ENCODE measurements at regions not wholly inside any gene's neighbourhood (a gene's known extent, or its start where the extent isn't known, plus 50 kb on each side); places are given as distances from the start of the nearest gene placed in this dataset.
A peak's percentile ranks its signal among the peaks of the same experiment; 100 is the strongest.

DNA sequence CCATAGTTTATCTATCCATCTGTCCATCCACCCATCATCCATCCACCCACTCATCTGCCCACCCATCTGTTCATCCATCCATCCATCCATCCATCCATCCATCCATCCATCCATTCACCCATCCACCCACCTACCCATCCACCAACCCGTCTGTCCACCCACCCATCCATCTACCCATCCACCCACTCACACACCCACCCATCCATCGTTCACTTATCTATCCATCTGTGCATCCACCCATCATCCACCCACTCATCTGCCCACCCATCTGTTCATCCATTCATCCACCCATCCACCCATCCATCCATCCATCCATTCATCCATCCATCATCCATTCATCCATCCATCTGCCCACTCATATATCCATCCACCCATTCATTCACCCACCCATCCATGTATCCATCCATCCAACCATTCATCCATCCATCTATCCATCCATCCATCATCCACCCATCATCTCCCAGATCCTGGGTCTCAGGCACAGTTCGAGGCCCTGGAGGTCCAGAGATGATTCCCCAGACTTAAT is 88.2 kb upstream of the WNT4 start:
- no peak overlapping the region for H2AFZ ChIP-seq (ENCODE audit: low read depth, low read length)
- H3K14ac ChIP-seq (ENCODE audit: low read length in 2 of 2): no peak overlapping the region
- H3K9me3 ChIP-seq (ENCODE audit: control insufficient read depth, low read length): no peaks in the 10 kb centered on the region
- H3K18ac ChIP-seq (ENCODE audit: low read depth in 1 of 2, low read length in 2 of 2): no peak overlapping the region
- no peak overlapping the region for H3K4me2 ChIP-seq (ENCODE audit: low read length, poor library complexity, severe bottlenecking)
- DNase-seq: no peak
- H3K27me3 ChIP-seq (ENCODE audit: control insufficient read depth in 1 of 2, insufficient read depth in 1 of 2, low read length in 2 of 2): peaks cover 40 to 72% of the 10 kb centered on the region in 2 experiments
- H4K91ac ChIP-seq (ENCODE audit: low read length): no peak overlapping the region
- H2AK5ac ChIP-seq (ENCODE audit: low read length, severe bottlenecking): no peak overlapping the region
- no peak overlapping the region for H2BK12ac ChIP-seq (ENCODE audit: low read length in 2 of 2)
- no peaks in the 10 kb centered on the region for H3K36me3 ChIP-seq (ENCODE audit: control insufficient read depth in 1 of 2, insufficient read depth in 2 of 2, low read depth in 1 of 2, low read length in 2 of 2)
- H3K4me1 ChIP-seq (ENCODE audit: control insufficient read depth, insufficient read depth, low read depth, low read length): peaks cover 6% of the 10 kb centered on the region
- no peak overlapping the region for H3K23ac ChIP-seq (ENCODE audit: low read length in 2 of 2)
- no peak overlapping the region for H3K9ac ChIP-seq (ENCODE audit: low read length)
- H3K4me3 ChIP-seq (ENCODE audit: insufficient read depth in 1 of 2, low read depth in 1 of 2, low read length in 2 of 2): no peak overlapping the region
- no peak overlapping the region for H2BK5ac ChIP-seq (ENCODE audit: low read depth, low read length, poor library complexity, severe bottlenecking)
- no peak overlapping the region for H4K8ac ChIP-seq (ENCODE audit: low read length)
- H3K4ac ChIP-seq (ENCODE audit: low read depth in 1 of 2, low read length in 2 of 2): no peak overlapping the region
- no peak overlapping the region for H2BK15ac ChIP-seq (ENCODE audit: low read depth, poor library complexity, severe bottlenecking)
- no peak overlapping the region for H3K27ac ChIP-seq (ENCODE audit: low read length, poor library complexity, severe bottlenecking)
- 81% methylated on average over 3 of the region's 3 CpGs for whole genome bisulfite sequencing
- H3K79me1 ChIP-seq (replicated peaks; ENCODE audit: low read length, poor library complexity, severe bottlenecking): no peaks in the 10 kb centered on the region
- H2BK120ac ChIP-seq (ENCODE audit: low read depth, low read length): no peak overlapping the region

- Histone ChIP-seq H3K79me1 (replicated peaks; ENCODE audit: low read length, poor library complexity, severe bottlenecking) (no peaks in the 10 kb centered on the region), H2BK5ac (ENCODE audit: low read depth, low read length, poor library complexity, severe bottlenecking) (no peak overlapping the region), H3K4me1 (ENCODE audit: control insufficient read depth, insufficient read depth, low read depth, low read length) (peaks cover 6% of the 10 kb centered on the region), H3K14ac (ENCODE audit: low read length in 2 of 2) (peak overlapping the region in 1 of 2 experiments; percentile 62), H2BK15ac (ENCODE audit: low read depth, poor library complexity, severe bottlenecking) (no peak overlapping the region), H3K18ac (ENCODE audit: low read depth in 1 of 2, low read length in 2 of 2) (no peak overlapping the region), H2AFZ (ENCODE audit: low read depth, low read length) (no peak overlapping the region), H4K91ac (ENCODE audit: low read length) (no peak overlapping the region), H4K8ac (ENCODE audit: low read length) (no peak overlapping the region), H3K4ac (ENCODE audit: low read depth in 1 of 2, low read length in 2 of 2) (no peak overlapping the region), H3K23ac (ENCODE audit: low read length in 2 of 2) (no peak overlapping the region), H2AK5ac (ENCODE audit: low read length, severe bottlenecking) (no peak overlapping the region), H3K27ac (ENCODE audit: low read length, poor library complexity, severe bottlenecking) (no peak overlapping the region), H3K27me3 (ENCODE audit: control insufficient read depth in 1 of 2, insufficient read depth in 1 of 2, low read length in 2 of 2) (peaks cover 48 to 74% of the 10 kb centered on the region in 2 experiments), H3K4me3 (ENCODE audit: insufficient read depth in 1 of 2, low read depth in 1 of 2, low read length in 2 of 2) (no peak overlapping the region), H3K9me3 (ENCODE audit: control insufficient read depth, low read length) (no peaks in the 10 kb centered on the region), H3K9ac (ENCODE audit: low read length) (no peak overlapping the region), H2BK120ac (ENCODE audit: low read depth, low read length) (no peak overlapping the region), H3K4me2 (ENCODE audit: low read length, poor library complexity, severe bottlenecking) (no peak overlapping the region), H3K36me3 (ENCODE audit: control insufficient read depth in 1 of 2, insufficient read depth in 2 of 2, low read depth in 1 of 2, low read length in 2 of 2) (no peaks in the 10 kb centered on the region), H2BK12ac (ENCODE audit: low read length in 2 of 2) (no peak overlapping the region)
- WGBS: 84% methylated on average over 6 of the region's 6 CpGs
- no peak for DNase-seq
Measured at GRCh38 chr1:22231995-22232690, 89.2 kb upstream of the WNT4 start.

DNA sequence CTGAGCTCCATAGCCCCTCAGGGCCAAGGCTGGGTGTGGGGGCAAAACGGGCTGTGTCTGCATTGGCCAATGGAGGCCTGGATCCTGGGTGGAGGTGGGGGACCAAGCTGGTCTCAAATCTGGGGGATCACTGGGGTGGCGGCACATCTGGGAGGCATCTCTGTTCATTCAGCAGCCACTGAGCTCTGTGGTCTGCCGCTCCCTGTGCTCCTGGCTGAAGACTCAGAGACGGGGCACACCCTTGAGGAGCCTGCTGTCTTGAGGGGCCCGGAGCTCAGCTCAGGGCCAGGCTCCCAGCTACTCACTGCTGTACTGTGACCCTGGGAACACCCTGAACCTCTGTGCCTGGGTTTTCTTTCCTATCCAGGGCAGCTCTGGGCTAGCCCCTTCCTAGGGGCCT is 90.3 kb upstream of the WNT4 start:
- Histone ChIP-seq H2AK5ac (ENCODE audit: low read length, severe bottlenecking) (no peak overlapping the region), H3K79me1 (replicated peaks; ENCODE audit: low read length, poor library complexity, severe bottlenecking) (no peaks in the 10 kb centered on the region), H2BK120ac (ENCODE audit: low read depth, low read length) (no peak overlapping the region), H3K14ac (ENCODE audit: low read length in 2 of 2) (no peak overlapping the region), H3K23ac (ENCODE audit: low read length in 2 of 2) (no peak overlapping the region), H2BK12ac (ENCODE audit: low read length in 2 of 2) (no peak overlapping the region), H3K4me3 (ENCODE audit: insufficient read depth in 1 of 2, low read depth in 1 of 2, low read length in 2 of 2) (no peak overlapping the region), H3K9ac (ENCODE audit: low read length) (no peak overlapping the region), H3K36me3 (ENCODE audit: control insufficient read depth in 1 of 2, insufficient read depth in 2 of 2, low read depth in 1 of 2, low read length in 2 of 2) (no peaks in the 10 kb centered on the region), H2BK5ac (ENCODE audit: low read depth, low read length, poor library complexity, severe bottlenecking) (no peak overlapping the region), H4K8ac (ENCODE audit: low read length) (no peak overlapping the region), H4K91ac (ENCODE audit: low read length) (no peak overlapping the region), H3K27ac (ENCODE audit: low read length, poor library complexity, severe bottlenecking) (no peak overlapping the region), H2BK15ac (ENCODE audit: low read depth, poor library complexity, severe bottlenecking) (no peak overlapping the region), H3K27me3 (ENCODE audit: control insufficient read depth in 1 of 2, insufficient read depth in 1 of 2, low read length in 2 of 2) (peaks cover 45 to 73% of the 10 kb centered on the region in 2 experiments), H3K9me3 (ENCODE audit: control insufficient read depth, low read length) (no peaks in the 10 kb centered on the region), H3K18ac (ENCODE audit: low read depth in 1 of 2, low read length in 2 of 2) (no peak overlapping the region), H2AFZ (ENCODE audit: low read depth, low read length) (no peak overlapping the region), H3K4ac (ENCODE audit: low read depth in 1 of 2, low read length in 2 of 2) (no peak overlapping the region), H3K4me2 (ENCODE audit: low read length, poor library complexity, severe bottlenecking) (no peak overlapping the region), H3K4me1 (ENCODE audit: control insufficient read depth, insufficient read depth, low read depth, low read length) (peaks cover 6% of the 10 kb centered on the region)
- 92% methylated on average over 5 of the region's 5 CpGs for WGBS
- DNase-seq: no peak

- no peak for DNase-seq
- Histone ChIP-seq H3K4me3 (ENCODE audit: insufficient read depth in 1 of 2, low read depth in 1 of 2, low read length in 2 of 2) (no peak overlapping the region), H3K4me2 (ENCODE audit: low read length, poor library complexity, severe bottlenecking) (no peak overlapping the region), H3K18ac (ENCODE audit: low read depth in 1 of 2, low read length in 2 of 2) (no peak overlapping the region), H2AFZ (ENCODE audit: low read depth, low read length) (no peak overlapping the region), H3K27ac (ENCODE audit: low read length, poor library complexity, severe bottlenecking) (no peak overlapping the region), H2BK12ac (ENCODE audit: low read length in 2 of 2) (no peak overlapping the region), H3K23ac (ENCODE audit: low read length in 2 of 2) (no peak overlapping the region), H3K14ac (ENCODE audit: low read length in 2 of 2) (no peak overlapping the region), H3K4ac (ENCODE audit: low read depth in 1 of 2, low read length in 2 of 2) (no peak overlapping the region), H3K4me1 (ENCODE audit: control insufficient read depth, insufficient read depth, low read depth, low read length) (no peaks in the 10 kb centered on the region), H3K27me3 (ENCODE audit: control insufficient read depth in 1 of 2, insufficient read depth in 1 of 2, low read length in 2 of 2) (peaks cover 34 to 62% of the 10 kb centered on the region in 2 experiments), H2BK120ac (ENCODE audit: low read depth, low read length) (no peak overlapping the region), H2AK5ac (ENCODE audit: low read length, severe bottlenecking) (no peak overlapping the region), H4K8ac (ENCODE audit: low read length) (no peak overlapping the region), H3K79me1 (replicated peaks; ENCODE audit: low read length, poor library complexity, severe bottlenecking) (no peaks in the 10 kb centered on the region), H3K9ac (ENCODE audit: low read length) (no peak overlapping the region), H2BK5ac (ENCODE audit: low read depth, low read length, poor library complexity, severe bottlenecking) (no peak overlapping the region), H4K91ac (ENCODE audit: low read length) (no peak overlapping the region), H2BK15ac (ENCODE audit: low read depth, poor library complexity, severe bottlenecking) (no peak overlapping the region), H3K9me3 (ENCODE audit: control insufficient read depth, low read length) (no peaks in the 10 kb centered on the region), H3K36me3 (ENCODE audit: control insufficient read depth in 1 of 2, insufficient read depth in 2 of 2, low read depth in 1 of 2, low read length in 2 of 2) (no peaks in the 10 kb centered on the region)
- WGBS: 62% methylated on average over 4 of the region's 4 CpGs
Measured at GRCh38 chr1:22234476-22235030, 91.7 kb upstream of the WNT4 start.

Measured in mesenchymal stem cell (in vitro differentiated cells and primary cell).